ENCODE measurements at regions not wholly inside any gene's neighbourhood (a gene's known extent, or its start where the extent isn't known, plus 50 kb on each side); places are given as distances from the start of the nearest gene placed in this dataset.

GRCh38 chr13:34277936-34278335, 460.0 kb downstream of the RFC3 start:
- TF ChIP-seq MAX (IDR thresholded peaks at IDR 0.05; ENCODE audit: low read depth, low read length) (no peak), CTCF (IDR thresholded peaks at IDR 0.05; ENCODE audit: low read depth, low read length) (no peak), POLR2A (IDR thresholded peaks at IDR 0.05; ENCODE audit: extremely low read depth, insufficient read length) (no peak), MYC (IDR thresholded peaks at IDR 0.05; ENCODE audit: low read depth, low read length) (no peak)
